GM12878 (cell line): ENCODE measurements at regions not wholly inside any gene's neighbourhood (a gene's known extent, or its start where the extent isn't known, plus 50 kb on each side); places are given as distances from the start of the nearest gene placed in this dataset.
A peak's percentile ranks its signal among the peaks of the same experiment; 100 is the strongest.

Experiments
- ATAC-seq: fragments of 200-7000 bp; cut with Tn5 transposase; 3 replicates; pipeline ENCODE4 v1.9.1; 2020; ENCODE audit warnings: mild to moderate bottlenecking, moderate library complexity
- BruUV-seq: library from RNA; stranded (reverse); fragments of 400-500 nt; replicated peaks from 2 replicates; lab custom pipeline; 2021; lab: Mats Ljungman, UMichigan
- CTCF ChIA-PET: fragments of 300-600 bp; sonication (Branson Sonifier 250); formaldehyde crosslinking; extraction: SDS; loops from one replicate; lab custom pipeline; 2021; ENCODE audit warnings: inconsistent platforms; lab: Yijun Ruan, JAX
- POLR2A ChIA-PET: fragments of 350-600 bp; formaldehyde crosslinking; extraction: SDS; loops from one replicate; lab custom pipeline; 2021; ENCODE audit warnings: inconsistent platforms; lab: Charles Lee
- RAD21 ChIA-PET: fragments of 300-600 bp; sonication (Branson Sonifier 250); formaldehyde crosslinking; loops from one replicate; lab custom pipeline; 2023; ENCODE audit warnings: antibody characterized with exemption; ENCODE audit not compliant: unreplicated experiment; lab: Charles Lee
- SMC1A ChIA-PET: fragments of 300-600 bp; sonication (Branson Sonifier 250); formaldehyde crosslinking; loops from one replicate; lab custom pipeline; 2023; ENCODE audit not compliant: unreplicated experiment, uncharacterized antibody; lab: Charles Lee
- DNase-seq: peaks from one replicate; pipeline ENCODE4 v3.0.0-alpha.2; 2011; ENCODE audit warnings: low read depth, low spot score
- FAIRE-seq: peaks from 3 replicates; lab custom pipeline; 2011; peaks lifted over from hg19 to GRCh38; lab: Jason Lieb, UNC
- H2AFZ ChIP-seq: 2 replicates; pipeline ENCODE4 v1.6.0; 2011; ENCODE audit warnings: low read depth, low read length, control low read depth; ENCODE audit not compliant: control insufficient read depth
- H3K27ac ChIP-seq: 2 replicates; pipeline ENCODE4 v1.5.1; 2011; ENCODE audit warnings: control low read depth; ENCODE audit not compliant: control insufficient read depth, insufficient read depth
- H3K27me3 ChIP-seq, 2 experiments: replicated peaks in 1 of 2; 2 replicates each; pipeline versions ENCODE4 v1.6.0 to v1.6.1; 2011; ENCODE audit warnings: low read length in 1 of 2; ENCODE audit not compliant: control insufficient read depth in 2 of 2, insufficient read depth in 2 of 2
- H3K36me3 ChIP-seq, 2 experiments: 2 replicates each; pipeline ENCODE4 v1.5.1; 2011; ENCODE audit warnings: low read length in 1 of 2; ENCODE audit not compliant: control insufficient read depth in 2 of 2, insufficient read depth in 2 of 2
- H3K4me1 ChIP-seq: 2 replicates; pipeline ENCODE4 v1.6.1; 2011; ENCODE audit warnings: mild to moderate bottlenecking, low read length, moderate library complexity, mixed read lengths; ENCODE audit not compliant: control insufficient read depth, insufficient read depth
- H3K4me2 ChIP-seq: 2 replicates; pipeline ENCODE4 v1.6.0; 2011; ENCODE audit warnings: control low read depth; ENCODE audit not compliant: control insufficient read depth, insufficient read depth
- H3K4me3 ChIP-seq: fragments of 200-600 bp; sonication (generic); 2 replicates; pipeline ENCODE4 v1.5.1; 2016
- H3K79me2 ChIP-seq: 2 replicates; pipeline ENCODE4 v1.6.0; 2011; ENCODE audit warnings: low read length; ENCODE audit not compliant: control insufficient read depth, insufficient read depth
- H3K9ac ChIP-seq: 2 replicates; pipeline ENCODE4 v1.8.0; 2011; ENCODE audit warnings: low read length, control low read depth, mixed read lengths; ENCODE audit not compliant: control insufficient read depth, insufficient read depth
- H3K9me3 ChIP-seq: replicated peaks from 3 replicates; pipeline ENCODE4 v1.5.1; 2011; ENCODE audit warnings: mild to moderate bottlenecking, low read length; ENCODE audit not compliant: control insufficient read depth, insufficient read depth
- H4K20me1 ChIP-seq: 2 replicates; pipeline ENCODE4 v1.6.0; 2011; ENCODE audit not compliant: control insufficient read depth, insufficient read depth
- ATF2 ChIP-seq: IDR thresholded peaks from 2 replicates; pipeline ENCODE4 v1.6.1; 2012; ENCODE audit warnings: low read length, inconsistent platforms
- ATF7 ChIP-seq: fragments of 450-650 bp; IDR thresholded peaks from 2 replicates; pipeline ENCODE4 v1.6.1; 2016; ENCODE audit warnings: low read depth, mild to moderate bottlenecking
- POLR2AphosphoS5 ChIP-seq: IDR thresholded peaks from 2 replicates; pipeline ENCODE4 v1.6.1; 2011; ENCODE audit warnings: mild to moderate bottlenecking, low read length, inconsistent platforms
- SPI1 ChIP-seq: IDR thresholded peaks from 2 replicates; pipeline ENCODE4 v1.6.1; 2011; ENCODE audit warnings: low read depth, mild to moderate bottlenecking, low read length, moderate library complexity, borderline replicate concordance; ENCODE audit not compliant: insufficient read depth
- ZNF207 ChIP-seq: fragments of 450-650 bp; IDR thresholded peaks from 2 replicates; pipeline ENCODE4 v1.6.1; 2014; ENCODE audit warnings: antibody characterized with exemption, mild to moderate bottlenecking, borderline replicate concordance
- WGBS: methylation state at CpG from one replicate; pipeline ENCODE4 v1.1.6; 2016; ENCODE audit warnings: low lambda C conversion rate; ENCODE audit not compliant: insufficient replicate concordance, insufficient coverage; ENCODE audit errors: missing lambda C conversion rate; 5-methylcytosine and 5-hydroxymethylcytosine counted together
- in situ Hi-C: fragments of 300-500 bp; cut with MboI; formaldehyde crosslinking; loops from 9 replicates; pipeline ENCODE4 v1.14.3; 2018; ENCODE audit warnings: mixed read lengths
- intact Hi-C: fragments of 100-400 bp; cut with micrococcal nuclease; formaldehyde crosslinking; loops from one replicate; pipeline ENCODE4 v1.14.2; 2022; ENCODE audit not compliant: unreplicated experiment

GRCh38 chr2:64283006-64283570 is 138.9 kb upstream of the PELI1 start:
- Histone ChIP-seq H2AFZ (peak overlapping the region; percentile 96), H4K20me1 (no peaks in the 10 kb centered on the region), H3K9ac (no peak overlapping the region; the same call in 1 of the 2 replicates), H3K4me3 (peak overlapping the region; percentile 41; the same call in 1 of the 2 replicates), H3K9me3 (no peaks in the 10 kb centered on the region), H3K36me3 (no peaks in the 10 kb centered on the region), H3K4me2 (peak overlapping the region; percentile 98), H3K79me2 (no peaks in the 10 kb centered on the region), H3K4me1 (peaks cover 13% of the 10 kb centered on the region), H3K27ac (peak overlapping the region; percentile 83), H3K27me3 (no peaks in the 10 kb centered on the region)
- BruUV-seq, result no TSS peak
- 93% methylated on average over 5 of the region's 5 CpGs for WGBS
- ChIA-PET CTCF (interaction anchor here (0.8 to 2.0 kb wide), 3 partner anchors 9 to 17 kb away, joined by 3 to 4 read pairs (median 3); no protein-coding TSS in a partner anchor), RAD21 (no interaction called here), SMC1A (interaction anchor here (0.6 to 3.0 kb wide), 5 partner anchors 8 to 182 kb away, joined by 3 to 10 read pairs (median 3); no protein-coding TSS in a partner anchor), POLR2A (no interaction called here)
- FAIRE-seq (no peak), DNase-seq (no peak), ATAC-seq (peak; percentile 59)
- peak; percentile 79; the same call in 1 of the 2 replicates for TF ChIP-seq SPI1
- TF ChIP-seq ATF2, result 0 out of 2 replicates have a peak, but pooled peaks have one; percentile 10
- 0 out of 2 replicates have a peak, but pooled peaks have one; percentile 6 for TF ChIP-seq ZNF207
- no peak for TF ChIP-seq ATF7
- TF ChIP-seq POLR2AphosphoS5, result no peak
- intact Hi-C loops, result no loop called here
- in situ Hi-C loops, result no loop called here
